Panc1 (cell line): ENCODE measurements at regions not wholly inside any gene's neighbourhood (a gene's known extent, or its start where the extent isn't known, plus 50 kb on each side); places are given as distances from the start of the nearest gene placed in this dataset.

Source experiments
- CTCF ChIP-seq: fragments of 450-650 bp; IDR thresholded peaks from 2 replicates; pipeline ENCODE4 v1.5.1; 2017; ENCODE audit warnings: mild to moderate bottlenecking
- REST ChIP-seq, 2 experiments: IDR thresholded peaks; 2 replicates each; pipeline ENCODE4 v1.6.1; 2011 to 2012; ENCODE audit warnings: low read depth in 2 of 2, control low read depth in 1 of 2, low read length in 1 of 2, mild to moderate bottlenecking in 1 of 2, moderate library complexity in 1 of 2; ENCODE audit not compliant: insufficient read depth in 1 of 2

GRCh38 chrX:40385682-40386081, 195.1 kb upstream of the ATP6AP2 start:
- TF ChIP-seq CTCF (no peak), REST (IDR thresholded peaks at IDR 0.05; ENCODE audit: insufficient read depth in 1 of 2, low read depth in 2 of 2, low read length in 1 of 2) (no peak)
